ENCODE measurements at regions not wholly inside any gene's neighbourhood (a gene's known extent, or its start where the extent isn't known, plus 50 kb on each side); places are given as distances from the start of the nearest gene placed in this dataset.

DNA sequence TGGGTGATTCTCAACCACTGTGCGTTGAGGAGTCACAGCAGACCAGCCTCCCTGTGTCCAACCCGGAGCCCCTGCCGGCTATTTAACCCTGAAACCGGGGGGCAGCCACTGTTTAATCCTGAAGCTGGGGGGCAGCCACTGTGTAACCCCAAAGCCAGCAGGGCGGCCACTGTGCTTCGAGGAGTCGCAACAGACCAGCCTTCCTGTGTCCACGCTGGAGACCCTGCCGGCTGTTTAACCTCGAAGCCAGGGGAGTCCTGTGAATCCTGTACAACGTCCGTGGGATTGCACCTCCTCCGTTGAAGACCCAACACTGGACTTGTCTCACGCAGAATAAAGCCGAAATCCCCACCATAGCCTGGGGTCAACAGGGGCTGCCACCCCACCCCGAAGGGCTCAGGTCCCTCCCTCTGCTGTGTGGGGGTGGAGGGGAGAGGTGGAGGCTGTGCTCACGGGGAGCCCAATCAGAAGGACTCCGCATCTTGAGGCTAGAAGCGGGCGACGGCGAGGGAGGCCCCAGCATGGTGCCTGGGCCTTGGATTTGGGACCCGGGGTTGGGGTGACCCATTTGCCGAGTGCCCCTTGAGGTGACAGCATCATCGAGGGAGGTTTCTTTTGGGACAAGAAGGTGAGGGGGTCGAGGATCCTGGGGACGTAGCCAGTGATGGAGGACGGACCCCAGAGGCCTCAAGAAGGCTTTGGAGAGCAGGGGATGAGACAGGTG lies 94.9 kb downstream of the ADRA2C start:
- TF ChIP-seq, protein P1, sequence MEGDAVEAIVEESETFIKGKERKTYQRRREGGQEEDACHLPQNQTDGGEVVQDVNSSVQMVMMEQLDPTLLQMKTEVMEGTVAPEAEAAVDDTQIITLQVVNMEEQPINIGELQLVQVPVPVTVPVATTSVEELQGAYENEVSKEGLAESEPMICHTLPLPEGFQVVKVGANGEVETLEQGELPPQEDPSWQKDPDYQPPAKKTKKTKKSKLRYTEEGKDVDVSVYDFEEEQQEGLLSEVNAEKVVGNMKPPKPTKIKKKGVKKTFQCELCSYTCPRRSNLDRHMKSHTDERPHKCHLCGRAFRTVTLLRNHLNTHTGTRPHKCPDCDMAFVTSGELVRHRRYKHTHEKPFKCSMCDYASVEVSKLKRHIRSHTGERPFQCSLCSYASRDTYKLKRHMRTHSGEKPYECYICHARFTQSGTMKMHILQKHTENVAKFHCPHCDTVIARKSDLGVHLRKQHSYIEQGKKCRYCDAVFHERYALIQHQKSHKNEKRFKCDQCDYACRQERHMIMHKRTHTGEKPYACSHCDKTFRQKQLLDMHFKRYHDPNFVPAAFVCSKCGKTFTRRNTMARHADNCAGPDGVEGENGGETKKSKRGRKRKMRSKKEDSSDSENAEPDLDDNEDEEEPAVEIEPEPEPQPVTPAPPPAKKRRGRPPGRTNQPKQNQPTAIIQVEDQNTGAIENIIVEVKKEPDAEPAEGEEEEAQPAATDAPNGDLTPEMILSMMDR (conservative IDR thresholded peaks at IDR 0.05; ENCODE audit: low read length), result no peak
- DNase-seq (ENCODE audit: low read depth), result no peak

DNA sequence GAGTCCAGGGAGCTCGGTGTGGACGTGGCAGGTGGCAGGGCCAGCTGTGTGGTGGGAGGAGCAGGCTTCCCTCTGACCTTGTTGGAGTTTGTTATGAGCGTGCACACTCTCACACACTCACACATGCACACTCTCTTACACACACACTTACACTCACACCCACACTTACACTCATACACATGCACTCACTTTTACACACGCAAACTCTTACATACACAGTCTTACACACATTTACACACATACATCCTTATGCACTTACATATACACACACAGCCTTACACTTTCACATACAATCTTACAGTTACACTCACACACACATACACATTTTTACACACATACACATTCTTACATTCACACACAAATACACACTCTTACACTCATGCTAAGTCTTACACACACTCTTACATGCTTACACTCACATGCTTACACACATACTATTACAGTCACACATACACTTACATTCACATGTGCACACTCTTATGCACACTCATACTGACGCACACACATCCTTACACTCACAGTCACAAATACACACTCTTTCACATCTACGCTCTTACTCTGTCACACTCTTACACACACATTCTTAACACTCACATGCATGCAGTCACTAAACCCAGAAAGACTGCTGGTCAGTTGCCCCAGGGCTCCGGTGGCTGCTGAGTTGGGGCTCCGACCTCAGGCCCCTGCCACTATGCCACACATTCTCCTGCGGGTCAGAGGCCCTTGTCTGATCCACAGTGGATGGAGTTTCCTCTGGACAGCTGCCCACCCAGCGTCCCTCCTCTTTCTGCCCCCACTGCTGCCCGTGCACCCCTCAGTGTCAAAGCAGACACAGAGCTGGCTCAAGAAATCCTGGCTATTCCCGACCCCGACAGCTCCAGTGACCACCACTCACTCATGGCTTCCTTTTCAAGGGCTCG lies 95.8 kb downstream of the ADRA2C start:
- TF ChIP-seq, protein P1 (conservative IDR thresholded peaks at IDR 0.05; ENCODE audit: low read length), result no peak
- H3K4me3 ChIP-seq (ENCODE audit: low read length), result no peak overlapping the region
- DNase-seq (ENCODE audit: low read depth), result no peak

More for the DNA sequence above, 94.9 kb downstream of the ADRA2C start:
- H3K4me3 ChIP-seq (ENCODE audit: low read length), result no peak overlapping the region

DNA sequence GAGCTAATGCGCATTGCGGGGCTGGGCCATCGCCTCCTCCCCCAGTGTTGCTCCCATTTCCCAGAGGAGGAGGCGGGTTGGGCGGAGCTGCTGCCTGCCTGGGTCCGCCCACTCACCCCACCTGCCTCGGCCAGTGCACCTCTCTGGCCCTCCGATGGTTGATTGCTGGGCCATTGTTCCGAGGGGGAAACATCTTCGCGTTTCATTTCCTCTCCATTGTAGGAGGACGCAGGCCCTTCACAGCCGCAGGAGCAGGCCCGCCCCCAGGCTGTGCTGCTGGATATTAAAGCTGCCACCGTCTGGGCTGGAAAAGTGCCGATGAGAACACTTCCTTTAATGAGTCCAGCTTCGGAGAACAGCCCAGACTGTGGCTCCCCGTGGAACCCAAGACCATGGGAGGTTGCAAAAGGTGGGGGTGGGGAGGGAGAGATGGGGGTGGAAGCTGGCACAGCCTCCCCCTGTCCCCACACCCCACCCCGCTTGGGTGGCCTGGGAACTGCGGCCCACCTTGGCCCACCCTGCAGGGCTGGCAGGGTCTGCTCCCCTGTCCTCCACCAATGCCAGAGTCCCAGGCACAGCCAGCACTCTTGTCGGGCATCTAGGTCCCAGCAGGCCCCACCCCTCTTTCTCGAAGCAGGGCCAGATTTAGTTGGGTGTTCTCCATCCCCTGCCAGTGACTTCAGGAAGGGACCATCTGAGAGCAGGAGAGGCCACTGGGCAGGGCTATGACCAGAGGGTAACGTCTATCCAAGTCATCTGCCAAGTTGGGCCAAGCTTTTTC lies 96.6 kb downstream of the ADRA2C start:
- H3K4me3 ChIP-seq (ENCODE audit: low read length), result no peak overlapping the region
- no peak for DNase-seq (ENCODE audit: low read depth)
- TF ChIP-seq, protein P1 (conservative IDR thresholded peaks at IDR 0.05; ENCODE audit: low read length), result no peak

DNA sequence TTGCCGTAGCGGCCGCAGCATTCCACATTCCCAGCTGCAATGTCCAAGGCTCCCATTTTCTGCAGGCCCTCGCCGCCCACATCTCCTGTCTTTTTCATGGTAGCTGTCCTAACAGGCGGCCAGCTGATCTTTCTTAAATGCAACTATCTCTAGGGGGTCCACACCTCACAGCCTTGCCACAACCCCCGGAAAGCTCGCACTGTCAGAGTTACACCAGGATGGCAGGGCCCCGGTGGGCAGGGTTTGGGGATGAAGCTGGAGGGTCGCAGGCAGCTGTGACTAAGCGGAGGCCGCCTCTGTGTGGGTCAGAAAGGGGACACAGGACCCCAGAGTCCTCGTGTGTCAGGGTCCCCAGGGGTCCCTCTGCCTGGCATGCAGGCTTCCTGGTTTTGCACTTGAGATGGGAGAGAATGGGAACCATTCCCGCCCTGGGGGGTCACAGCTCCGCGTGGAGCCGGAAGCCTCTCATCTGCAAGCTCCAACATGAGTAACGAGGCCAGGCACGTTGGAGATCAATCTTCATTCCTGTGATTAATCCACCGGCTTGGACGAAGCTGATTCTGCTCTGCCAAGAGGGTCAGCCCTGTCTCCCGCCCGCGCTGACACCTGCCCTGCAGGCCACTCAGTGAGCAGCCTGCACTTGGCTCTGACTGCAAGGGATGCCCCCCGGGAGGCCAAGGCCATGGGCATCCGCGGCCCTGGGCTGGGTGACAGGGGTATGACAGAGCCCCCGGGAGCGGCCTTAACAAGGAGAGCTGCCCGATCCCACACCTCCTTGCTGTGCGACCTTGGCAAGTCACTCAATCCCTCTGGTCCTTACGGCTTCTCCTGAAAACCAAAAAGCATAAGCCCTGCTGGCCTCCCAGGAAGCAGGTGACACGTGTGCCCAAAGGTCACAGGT lies 97.9 kb downstream of the ADRA2C start:
- no peak overlapping the region for H3K4me3 ChIP-seq (ENCODE audit: low read length)
- no peak for DNase-seq (ENCODE audit: low read depth)
- TF ChIP-seq, protein P1 (conservative IDR thresholded peaks at IDR 0.05; ENCODE audit: low read length), result no peak

DNA sequence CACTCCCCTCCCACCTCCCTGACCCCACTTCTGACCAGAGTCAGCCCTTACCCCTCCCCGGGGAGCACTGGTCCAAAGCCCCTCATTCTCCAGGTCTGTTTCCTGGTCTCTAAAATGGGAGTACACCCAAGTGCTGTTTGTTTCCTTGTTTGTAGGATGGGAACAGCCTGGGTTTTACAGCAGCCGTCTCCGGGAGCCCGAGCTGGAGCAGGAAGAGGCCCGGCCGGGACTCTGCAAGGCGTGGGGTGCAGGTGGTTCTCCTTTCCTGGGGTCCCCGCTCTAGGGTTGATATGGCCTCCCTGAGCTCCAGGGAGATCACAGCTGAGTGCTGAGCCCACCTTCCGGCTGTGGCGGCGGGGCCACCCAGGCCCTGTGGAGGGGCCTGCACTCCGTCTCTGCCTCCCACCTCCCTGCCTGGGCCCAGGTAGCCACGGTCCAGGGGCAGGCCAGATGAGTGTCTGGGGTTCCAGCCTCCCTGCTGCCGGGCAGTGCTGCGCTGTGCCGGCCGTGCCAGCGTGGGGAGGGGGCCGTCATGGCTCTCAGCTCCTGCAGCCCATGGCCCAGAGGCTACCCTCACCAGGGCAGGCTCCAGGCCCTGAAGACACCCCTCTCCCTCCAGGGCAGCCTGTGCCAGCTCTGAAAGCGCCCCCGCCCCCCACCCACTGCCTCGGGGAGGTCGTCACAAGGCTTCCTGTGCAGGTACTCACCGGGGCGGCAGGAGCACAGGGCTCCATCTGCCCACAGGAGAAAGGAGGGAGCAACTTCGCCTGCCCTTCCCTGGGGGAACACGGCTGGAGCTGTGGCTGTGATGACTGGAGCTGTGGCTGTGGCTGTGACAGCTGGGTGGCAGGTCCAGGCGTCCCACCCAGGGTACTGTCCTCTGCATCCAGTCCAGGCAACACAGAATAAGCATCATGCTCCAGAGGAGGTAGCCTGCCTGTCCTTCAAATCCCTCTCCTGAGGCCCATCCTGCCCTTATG lies 98.8 kb downstream of the ADRA2C start:
- TF ChIP-seq, protein P1 (conservative IDR thresholded peaks at IDR 0.05; ENCODE audit: low read length), result no peak
- H3K4me3 ChIP-seq (ENCODE audit: low read length), result no peak overlapping the region
- DNase-seq (ENCODE audit: low read depth), result no peak

Measured in AG10803 (cell line).